Esophagus muscularis mucosa (tissue), 4 donors: ENCODE measurements at regions not wholly inside any gene's neighbourhood (a gene's known extent, or its start where the extent isn't known, plus 50 kb on each side); places are given as distances from the start of the nearest gene placed in this dataset.

Experiments used
- DNase-seq: peaks from one replicate; pipeline ENCODE4 v3.0.0-alpha.2; 2017; ENCODE audit errors: extremely low spot score
- H3K27ac ChIP-seq, 4 donors: fragments of 200-600 bp; sonication (generic); replicated peaks in 1 of 4; 1 replicate in 3 of 4; 2 replicates in 1 of 4; pipeline ENCODE4 v1.5.1; 2016 to 2019; ENCODE audit warnings: mild to moderate bottlenecking in 1 of 4
- H3K27me3 ChIP-seq, 4 donors: fragments of 200-600 bp; sonication (generic); one replicate each; pipeline versions ENCODE4 v1.5.1 to v1.6.0; 2016 to 2019
- H3K36me3 ChIP-seq, 4 donors: fragments of 200-600 bp; sonication (generic); one replicate each; pipeline ENCODE4 v1.5.1; 2016 to 2019
- H3K4me1 ChIP-seq, 4 donors: fragments of 200-600 bp; sonication (generic); one replicate each; pipeline ENCODE4 v1.5.1; 2016 to 2019
- H3K4me3 ChIP-seq, 4 donors: fragments of 200-600 bp; sonication (generic); 1 replicate in 2 of 4; 2 replicates in 2 of 4; pipeline ENCODE4 v1.5.1; 2016 to 2019; ENCODE audit warnings: mild to moderate bottlenecking in 4 of 4, moderate library complexity in 1 of 4
- H3K9me3 ChIP-seq, 4 donors: fragments of 200-600 bp; sonication (generic); 1 replicate in 3 of 4; 2 replicates in 1 of 4; pipeline ENCODE4 v1.5.1; 2016 to 2019
- EP300 ChIP-seq: sonication (generic); formaldehyde crosslinking; IDR thresholded peaks from one replicate; pipeline ENCODE4 v1.6.1; 2017; ENCODE audit warnings: antibody characterized with exemption
- POLR2A ChIP-seq: fragments of 450-650 bp; IDR thresholded peaks from one replicate; pipeline ENCODE4 v1.6.1; 2017; ENCODE audit warnings: antibody characterized with exemption, moderate library complexity, mild to moderate bottlenecking, low read depth
- POLR2AphosphoS5 ChIP-seq, 2 donors: sonication (generic); formaldehyde crosslinking; IDR thresholded peaks; one replicate each; pipeline ENCODE4 v1.6.1; 2017; ENCODE audit warnings: antibody characterized with exemption in 2 of 2
- WGBS: methylation state at CpG from one replicate; pipeline ENCODE4 v1.1.5; 2018; 5-methylcytosine and 5-hydroxymethylcytosine counted together
- intact Hi-C: fragments of 100-400 bp; cut with DNase I; formaldehyde crosslinking; loops from one replicate; pipeline ENCODE4 v1.15.1; 2023
- TF ChIP-seq, protein P1 (sequence below), 3 experiments: fragments of 200-600 bp in 2 of 3; fragments of 450-650 bp in 1 of 3; sonication (generic) in 2 of 3; IDR thresholded peaks; one replicate each; pipeline ENCODE4 v1.5.1; 2017 to 2019; ENCODE audit warnings: antibody characterized with exemption in 3 of 3, mild to moderate bottlenecking in 2 of 3, moderate library complexity in 1 of 3

DNA sequence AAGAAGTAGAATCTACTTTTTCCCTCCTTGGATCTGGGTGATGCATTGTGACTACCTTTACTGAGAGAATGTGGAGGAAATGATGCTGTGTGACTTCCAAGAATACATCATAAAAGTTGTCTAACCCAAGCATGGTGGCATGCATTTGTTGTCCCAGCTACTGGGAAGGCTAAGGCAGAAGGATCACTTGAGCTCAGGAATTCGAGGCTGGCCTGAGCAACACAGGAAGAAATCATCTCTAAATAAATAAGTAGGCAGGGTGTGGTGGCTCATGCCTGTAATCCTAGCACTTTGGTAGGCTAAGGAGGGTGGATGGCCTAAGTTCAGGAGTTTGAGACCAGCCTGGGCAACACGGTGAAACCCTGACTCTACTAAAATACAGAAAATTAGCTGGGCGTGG is 143.2 kb upstream of the VLDLR start:
- no peak overlapping the region for H3K4me3 ChIP-seq
- WGBS = 87% methylated on average over 3 of the region's 3 CpGs
- TF ChIP-seq POLR2A (no peak), EP300 (no peak), POLR2AphosphoS5 (IDR thresholded peaks at IDR 0.05) (no peak)
- TF ChIP-seq, protein P1, sequence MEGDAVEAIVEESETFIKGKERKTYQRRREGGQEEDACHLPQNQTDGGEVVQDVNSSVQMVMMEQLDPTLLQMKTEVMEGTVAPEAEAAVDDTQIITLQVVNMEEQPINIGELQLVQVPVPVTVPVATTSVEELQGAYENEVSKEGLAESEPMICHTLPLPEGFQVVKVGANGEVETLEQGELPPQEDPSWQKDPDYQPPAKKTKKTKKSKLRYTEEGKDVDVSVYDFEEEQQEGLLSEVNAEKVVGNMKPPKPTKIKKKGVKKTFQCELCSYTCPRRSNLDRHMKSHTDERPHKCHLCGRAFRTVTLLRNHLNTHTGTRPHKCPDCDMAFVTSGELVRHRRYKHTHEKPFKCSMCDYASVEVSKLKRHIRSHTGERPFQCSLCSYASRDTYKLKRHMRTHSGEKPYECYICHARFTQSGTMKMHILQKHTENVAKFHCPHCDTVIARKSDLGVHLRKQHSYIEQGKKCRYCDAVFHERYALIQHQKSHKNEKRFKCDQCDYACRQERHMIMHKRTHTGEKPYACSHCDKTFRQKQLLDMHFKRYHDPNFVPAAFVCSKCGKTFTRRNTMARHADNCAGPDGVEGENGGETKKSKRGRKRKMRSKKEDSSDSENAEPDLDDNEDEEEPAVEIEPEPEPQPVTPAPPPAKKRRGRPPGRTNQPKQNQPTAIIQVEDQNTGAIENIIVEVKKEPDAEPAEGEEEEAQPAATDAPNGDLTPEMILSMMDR (IDR thresholded peaks at IDR 0.05) = no peak
- H3K27ac ChIP-seq = no peak overlapping the region
- H3K27me3 ChIP-seq = no peaks in the 10 kb centered on the region
- H3K4me1 ChIP-seq = no peaks in the 10 kb centered on the region
- H3K36me3 ChIP-seq = no peaks in the 10 kb centered on the region
- DNase-seq = no peak
- H3K9me3 ChIP-seq = no peaks in the 10 kb centered on the region
- intact Hi-C loops = no loop called here

DNA sequence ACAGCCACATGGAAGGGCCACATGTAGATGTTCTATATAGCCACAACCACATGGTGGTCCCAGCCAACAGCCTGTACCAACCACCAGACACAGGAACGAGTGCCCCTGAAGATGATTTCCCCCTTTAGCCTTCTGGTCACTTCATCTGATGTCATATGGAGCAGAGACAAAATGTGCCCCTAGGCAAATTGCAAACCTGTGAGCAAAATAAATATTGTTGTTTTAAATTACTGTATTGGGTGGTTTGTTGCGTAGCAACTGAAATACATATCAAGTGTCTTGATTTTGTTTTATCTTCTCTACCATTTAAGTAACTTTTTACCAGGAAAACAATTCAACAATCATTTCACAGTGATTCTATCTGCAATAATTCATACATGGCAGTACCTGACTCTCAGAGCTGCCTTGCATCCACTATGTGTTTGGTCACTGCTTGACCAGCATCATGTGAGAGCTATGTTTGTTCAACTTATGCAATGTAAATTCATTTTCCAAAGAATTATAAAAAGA is 142.5 kb upstream of the VLDLR start:
- no peaks in the 10 kb centered on the region for H3K9me3 ChIP-seq
- TF ChIP-seq, protein P1 (IDR thresholded peaks at IDR 0.05) = no peak
- TF ChIP-seq POLR2A = no peak
- no peak for TF ChIP-seq EP300
- no peak for TF ChIP-seq POLR2AphosphoS5 (IDR thresholded peaks at IDR 0.05)
- H3K4me1 ChIP-seq = no peaks in the 10 kb centered on the region
- H3K4me3 ChIP-seq = no peak overlapping the region
- no peak overlapping the region for H3K27ac ChIP-seq
- no peak for DNase-seq
- H3K27me3 ChIP-seq = no peaks in the 10 kb centered on the region
- H3K36me3 ChIP-seq = no peaks in the 10 kb centered on the region
- 78% methylated on average over 2 of the region's 2 CpGs for WGBS
- intact Hi-C loops = no loop called here

DNA sequence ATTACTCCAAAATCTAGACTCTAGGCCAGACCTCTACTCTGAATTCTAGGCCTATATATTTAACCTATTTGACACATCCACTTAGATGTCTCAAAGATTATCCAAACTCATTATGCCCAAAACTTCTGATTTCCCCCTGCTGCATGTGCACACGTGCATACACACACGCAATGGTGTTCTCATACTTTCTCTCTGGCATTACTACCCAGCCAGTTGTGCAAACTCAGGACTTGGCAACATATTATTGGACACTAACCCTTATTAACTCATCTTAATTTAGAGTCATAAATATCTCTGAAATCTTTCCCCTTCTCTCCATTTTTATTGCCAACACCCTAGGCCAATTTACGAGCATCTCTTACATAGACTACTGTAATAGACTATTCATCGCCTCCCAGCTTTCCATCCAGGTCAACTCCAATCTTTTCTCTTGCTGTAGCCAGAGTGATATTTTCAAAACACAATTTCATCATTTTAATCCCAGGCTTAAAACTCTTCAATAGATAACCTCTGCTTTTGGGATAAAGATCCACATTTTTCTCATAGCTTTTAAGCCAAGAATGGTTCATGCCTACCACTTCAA is 141.2 kb upstream of the VLDLR start:
- intact Hi-C loops = no loop called here
- H3K36me3 ChIP-seq = no peaks in the 10 kb centered on the region
- DNase-seq = no peak
- WGBS = 92% methylated on average over 4 of the region's 4 CpGs
- no peak overlapping the region for H3K27ac ChIP-seq
- H3K4me1 ChIP-seq = no peaks in the 10 kb centered on the region
- H3K27me3 ChIP-seq = no peaks in the 10 kb centered on the region
- no peak overlapping the region for H3K4me3 ChIP-seq
- TF ChIP-seq, protein P1 (IDR thresholded peaks at IDR 0.05) = no peak
- no peak for TF ChIP-seq EP300
- no peak for TF ChIP-seq POLR2A
- no peak for TF ChIP-seq POLR2AphosphoS5 (IDR thresholded peaks at IDR 0.05)
- H3K9me3 ChIP-seq = no peaks in the 10 kb centered on the region

DNA sequence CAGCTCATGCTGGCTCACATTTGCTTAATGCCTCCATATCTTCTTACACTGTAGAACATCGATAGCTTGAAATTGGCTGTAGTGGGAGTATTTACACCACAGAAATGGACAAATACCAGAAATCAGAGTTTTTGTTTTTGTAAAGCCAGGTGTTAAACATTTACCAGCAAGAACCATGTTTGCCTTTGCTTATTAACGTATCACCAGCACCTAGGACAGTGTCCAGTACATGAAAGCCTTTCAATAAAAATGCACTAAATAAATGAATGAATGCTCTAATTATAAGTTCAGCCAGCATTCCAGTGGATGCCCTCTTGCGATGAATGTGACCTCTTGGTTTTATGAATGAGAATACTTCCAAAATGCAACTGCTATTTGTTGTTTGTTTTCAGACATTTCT is 140.4 kb upstream of the VLDLR start:
- no peaks in the 10 kb centered on the region for H3K27me3 ChIP-seq
- H3K27ac ChIP-seq = no peak overlapping the region
- no peaks in the 10 kb centered on the region for H3K4me1 ChIP-seq
- DNase-seq = no peak
- 88% methylated on average over 3 of the region's 3 CpGs for WGBS
- TF ChIP-seq POLR2AphosphoS5 (IDR thresholded peaks at IDR 0.05) (no peak), EP300 (no peak), POLR2A (no peak)
- TF ChIP-seq, protein P1 (IDR thresholded peaks at IDR 0.05) = no peak
- no peaks in the 10 kb centered on the region for H3K36me3 ChIP-seq
- no peak overlapping the region for H3K4me3 ChIP-seq
- intact Hi-C loops = no loop called here
- no peaks in the 10 kb centered on the region for H3K9me3 ChIP-seq

DNA sequence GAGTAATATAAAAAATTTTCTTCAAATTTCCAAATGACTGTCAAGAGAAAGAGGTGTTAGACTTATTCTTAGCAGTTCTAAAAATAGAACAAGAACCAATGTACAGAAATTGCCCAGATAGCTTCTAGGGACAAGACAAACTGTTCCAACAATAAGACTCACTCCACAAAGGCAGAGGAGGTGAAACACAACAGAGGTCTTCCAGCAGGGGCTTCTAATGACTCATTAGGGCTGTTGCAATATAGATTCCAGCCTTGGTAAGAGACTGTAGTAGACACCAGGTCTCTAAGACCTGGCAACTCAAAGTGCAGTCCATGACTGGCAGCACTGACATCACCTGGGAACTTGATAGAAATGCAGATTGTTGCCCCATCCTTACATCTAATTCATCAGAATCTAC is 134.6 kb upstream of the VLDLR start:
- TF ChIP-seq POLR2AphosphoS5 (IDR thresholded peaks at IDR 0.05) = no peak
- no peak for TF ChIP-seq POLR2A
- TF ChIP-seq EP300 = no peak
- TF ChIP-seq, protein P1 (IDR thresholded peaks at IDR 0.05) = no peak
- Histone ChIP-seq H3K36me3 (no peaks in the 10 kb centered on the region), H3K27ac (no peak overlapping the region), H3K4me3 (no peak overlapping the region), H3K4me1 (peaks cover 4 to 14% (median 8%) of the 10 kb centered on the region in 4 donors), H3K27me3 (no peaks in the 10 kb centered on the region), H3K9me3 (no peaks in the 10 kb centered on the region)
- intact Hi-C loops = no loop called here
- DNase-seq = no peak
